NCI-H82 treated with DMSO at 0.1 percent for 48 hours (cell line): ENCODE measurements at regions not wholly inside any gene's neighbourhood (a gene's known extent, or its start where the extent isn't known, plus 50 kb on each side); places are given as distances from the start of the nearest gene placed in this dataset.
"Not testable (repeated sequence)": the region's sequence is repeated elsewhere in the genome, so short reads cannot be mapped to it uniquely, and the experiment has no call there.

ENCODE experiments used
- DNase-seq: peaks from one replicate; lab custom pipeline; 2025; ENCODE audit not compliant: unreplicated experiment; lab: John Stamatoyannopoulos, UW

DNA sequence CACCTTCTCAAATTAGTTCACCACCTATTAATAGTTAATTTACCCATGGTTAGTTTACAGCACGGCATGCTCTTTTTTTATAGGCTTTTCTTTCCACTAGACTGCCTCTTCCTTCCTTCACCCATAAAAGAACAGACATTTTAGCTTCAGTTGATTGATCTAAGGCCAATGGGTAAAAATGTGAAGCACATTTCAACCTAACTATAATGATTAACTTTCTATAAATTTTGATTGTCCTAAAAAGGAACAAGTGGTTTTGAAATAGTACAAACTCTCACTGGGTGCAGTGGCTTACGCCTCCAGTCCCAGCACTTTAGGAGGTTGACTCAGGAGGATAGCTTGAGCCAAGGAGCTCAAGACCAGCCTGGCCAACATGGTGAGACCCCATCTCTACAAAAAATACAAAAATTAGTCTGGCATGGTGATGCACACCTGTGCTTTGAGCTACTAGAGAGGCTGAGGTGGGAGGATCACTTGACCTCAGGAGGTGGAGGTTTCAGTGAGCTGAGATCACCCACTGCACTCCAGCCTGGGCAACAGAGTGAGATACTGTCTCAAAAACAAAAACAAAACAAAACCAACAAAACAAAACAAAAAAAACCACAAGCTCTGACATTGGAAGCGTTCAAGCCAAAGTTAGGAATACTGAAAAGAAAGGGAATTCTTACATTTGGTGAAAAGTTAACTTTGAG, 89.9 kb upstream of the FAT1 start:
- DNase-seq: no peak

DNA sequence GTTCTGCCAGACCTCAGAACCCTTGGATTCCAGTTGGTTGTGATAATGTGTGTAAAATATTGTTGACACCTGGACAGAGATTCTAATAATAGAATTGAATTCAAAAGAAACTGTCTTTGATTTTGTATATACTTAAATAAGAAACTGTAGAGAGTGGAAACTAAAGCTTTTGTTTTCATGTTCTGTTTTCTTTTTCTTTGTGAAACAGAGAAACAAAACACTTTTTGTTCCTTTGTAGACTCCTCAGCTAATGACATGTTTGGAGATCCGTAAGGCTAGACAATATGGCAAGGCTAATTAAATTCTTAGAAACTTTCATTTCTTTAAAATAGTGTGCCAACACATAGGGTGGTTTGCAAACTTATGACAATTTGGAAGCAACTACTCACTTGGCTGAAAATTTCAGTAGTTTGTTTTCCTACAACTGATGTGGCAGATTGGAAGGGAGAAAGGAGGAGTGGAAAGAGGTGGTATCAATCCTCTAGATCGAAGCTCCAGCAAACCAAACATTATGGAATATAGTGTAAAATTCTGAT, 90.9 kb upstream of the FAT1 start:
- DNase-seq: no peak

DNA sequence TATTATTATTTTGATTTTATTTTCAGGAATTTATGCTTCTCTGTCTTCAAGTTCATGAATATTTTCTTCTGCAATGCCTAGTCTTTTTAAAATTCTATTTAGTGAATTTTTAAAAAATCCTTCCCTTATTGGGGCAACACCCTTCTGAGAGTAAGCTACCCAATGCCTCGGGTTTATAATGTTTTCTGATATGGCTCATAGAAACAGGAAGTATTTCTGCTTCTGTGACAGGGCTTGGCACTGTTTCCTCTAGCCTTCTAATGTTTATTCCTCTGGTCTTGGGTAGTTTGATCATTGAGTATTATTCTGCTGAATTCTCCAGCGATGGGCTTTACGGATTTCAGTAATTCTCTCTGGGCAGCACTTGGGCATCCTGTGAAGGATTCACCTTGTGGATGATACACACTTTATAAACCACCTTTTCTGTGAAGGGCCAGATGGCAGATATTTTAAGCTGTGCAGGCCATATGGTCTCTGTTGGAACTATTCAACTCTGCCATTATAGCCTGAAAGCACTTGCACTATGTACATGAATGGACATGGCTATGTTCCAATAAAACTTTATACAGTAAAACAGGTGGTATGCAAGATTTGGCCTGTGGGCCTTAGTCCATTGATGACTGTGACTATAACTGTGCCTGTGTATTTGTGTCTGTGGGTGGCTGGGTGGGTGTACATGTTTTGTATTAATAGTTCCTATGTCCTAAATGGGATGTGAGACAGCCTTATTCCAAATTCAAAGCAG, 95.9 kb upstream of the FAT1 start:
- no peak for DNase-seq

DNA sequence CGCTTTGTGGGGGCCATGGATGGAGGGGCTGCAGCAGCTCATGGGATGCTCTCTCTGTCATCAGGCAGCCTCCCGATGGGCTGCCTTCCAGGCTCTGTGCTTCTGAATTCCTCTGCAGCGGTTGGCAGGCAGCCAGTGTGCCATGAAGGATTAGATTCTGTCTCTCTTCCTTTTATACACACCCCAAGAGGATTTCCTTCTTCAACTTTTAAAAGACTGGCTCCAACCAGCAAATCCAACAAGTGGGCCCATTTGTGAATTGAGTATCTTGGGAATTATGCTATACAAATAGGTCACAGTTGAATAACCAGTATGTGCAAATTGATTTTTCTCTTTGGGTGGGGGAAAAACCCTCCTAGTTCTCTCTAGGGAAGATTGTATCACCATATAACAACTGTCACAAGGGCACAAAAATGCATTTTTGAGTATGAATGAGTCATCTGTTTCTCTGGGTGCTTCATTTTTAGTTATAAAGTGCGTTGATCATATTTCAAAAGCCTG, 96.8 kb upstream of the FAT1 start:
- DNase-seq: no peak

DNA sequence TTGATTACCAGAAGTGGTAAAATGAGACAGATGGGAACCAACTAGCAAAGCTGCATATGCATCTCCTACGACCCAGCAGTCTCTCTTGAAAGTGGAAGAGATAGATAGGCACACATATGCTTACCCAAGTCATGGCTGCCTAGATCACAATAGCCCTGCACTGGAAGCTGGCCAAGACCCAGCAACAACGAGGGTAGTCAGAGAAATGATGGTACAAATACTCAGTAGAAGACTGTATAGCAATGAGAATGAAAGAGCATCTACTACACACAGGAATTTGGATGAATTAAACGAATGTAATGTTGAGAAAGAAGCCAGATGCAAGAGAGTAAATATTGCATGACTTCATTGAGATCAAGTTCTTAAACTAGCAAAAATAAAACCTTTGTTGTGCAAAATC, 100.3 kb upstream of the FAT1 start:
- DNase-seq: no peak

DNA sequence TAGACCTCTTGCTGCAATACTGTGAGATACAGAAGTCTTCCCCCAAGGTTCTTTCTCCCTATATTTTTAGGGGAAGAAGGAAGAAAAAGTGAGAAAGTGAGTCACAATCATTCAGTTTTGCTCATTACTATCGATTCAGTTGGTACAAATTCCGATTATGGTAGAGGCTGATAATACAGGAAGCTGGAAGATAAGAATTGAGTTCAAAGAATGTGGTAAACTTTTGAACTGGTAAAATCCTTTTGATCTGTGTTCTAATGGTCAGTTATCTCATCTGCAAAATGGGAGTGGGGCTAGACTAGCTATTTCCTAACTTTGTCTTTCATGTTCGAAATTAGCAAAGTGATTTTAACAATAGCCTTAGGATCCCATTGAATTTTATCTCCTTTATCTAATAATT, 101.4 kb upstream of the FAT1 start:
- no peak for DNase-seq

DNA sequence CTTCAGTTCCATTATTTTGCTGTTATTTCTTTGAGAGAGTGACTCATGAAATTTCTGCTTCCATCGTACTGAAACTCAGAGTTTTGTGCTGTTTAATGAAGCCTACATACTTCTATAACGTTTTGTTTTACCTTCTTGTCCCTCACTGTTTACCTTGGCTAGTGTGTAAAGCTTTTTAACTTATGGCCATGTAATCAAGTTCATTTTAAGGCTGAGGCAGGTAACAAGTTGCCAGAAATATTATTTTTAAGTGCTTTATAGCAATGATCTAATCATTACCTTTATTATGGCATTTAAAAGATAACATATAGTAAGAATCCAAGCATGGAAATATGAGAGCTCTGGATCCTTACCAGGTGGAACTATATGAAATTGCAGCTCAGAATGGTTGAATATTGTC, 102.3 kb upstream of the FAT1 start:
- no peak for DNase-seq

DNA sequence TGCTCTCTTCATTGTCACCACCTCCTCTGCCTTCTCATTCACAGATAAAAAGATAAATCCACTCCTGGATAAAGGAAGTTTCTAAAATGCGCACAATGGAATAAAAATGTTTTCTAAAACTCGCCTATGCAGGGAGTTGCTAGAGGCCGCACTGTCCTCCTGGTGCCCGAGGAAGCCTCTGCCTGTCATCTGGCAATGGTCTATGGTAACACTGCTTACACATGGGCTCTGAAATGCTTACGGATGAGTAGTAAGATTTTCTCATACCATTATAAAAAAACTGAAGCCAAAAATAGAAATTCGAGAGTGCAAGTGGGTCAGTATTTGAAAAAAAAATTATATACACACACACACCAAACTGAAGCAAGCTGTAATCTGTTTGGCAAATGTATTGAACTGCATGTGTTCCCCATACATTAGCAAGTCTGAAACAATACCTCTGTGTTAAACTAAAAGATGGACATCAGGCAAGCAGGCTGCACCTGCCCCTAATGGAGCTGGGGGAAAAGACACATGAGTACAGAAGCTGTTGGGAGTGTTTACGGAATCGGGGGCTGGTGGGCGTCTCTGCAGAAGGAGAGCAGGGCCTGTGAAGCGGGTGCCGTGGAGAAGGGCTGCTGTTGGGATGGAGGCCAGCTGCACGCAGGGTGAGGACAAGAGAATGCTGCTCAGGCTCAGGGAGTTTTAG, 103.3 kb upstream of the FAT1 start:
- DNase-seq: no peak

DNA sequence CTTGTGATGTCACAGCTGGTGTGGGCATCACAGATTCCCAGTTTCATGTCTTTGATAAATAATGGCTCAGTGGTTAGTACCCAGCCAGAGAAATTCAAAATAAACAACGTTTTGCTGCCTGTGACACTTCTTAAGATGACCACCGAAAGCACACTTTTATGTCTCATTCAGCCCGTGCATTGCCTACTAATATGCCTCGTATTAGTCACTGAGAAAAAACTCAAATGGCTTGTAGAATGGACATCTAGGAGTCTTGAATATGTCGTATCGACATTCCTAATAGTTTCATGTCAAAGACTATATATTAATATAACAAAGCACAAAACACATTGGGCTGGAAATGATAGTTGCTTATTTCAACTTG, 103.9 kb upstream of the FAT1 start:
- DNase-seq: no peak

DNA sequence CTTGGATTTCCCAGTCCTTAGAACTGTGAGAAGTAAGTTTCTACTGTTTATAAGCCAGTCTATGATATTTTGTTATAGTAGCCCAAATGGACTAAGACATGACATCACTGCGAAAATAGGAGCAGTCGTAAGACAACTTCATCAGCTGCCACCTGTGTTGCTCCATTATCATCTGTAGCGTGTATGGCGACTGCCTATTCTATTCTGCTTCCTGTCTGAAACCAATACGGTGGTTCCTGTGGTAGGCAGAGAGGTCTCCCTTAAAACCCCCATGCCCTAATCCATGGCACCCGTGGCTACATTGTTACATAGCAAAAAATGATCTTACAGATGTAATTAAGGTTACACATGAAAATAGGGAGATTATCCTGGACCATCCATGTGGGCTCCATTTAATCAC, 105.4 kb upstream of the FAT1 start:
- DNase-seq: no peak

DNA sequence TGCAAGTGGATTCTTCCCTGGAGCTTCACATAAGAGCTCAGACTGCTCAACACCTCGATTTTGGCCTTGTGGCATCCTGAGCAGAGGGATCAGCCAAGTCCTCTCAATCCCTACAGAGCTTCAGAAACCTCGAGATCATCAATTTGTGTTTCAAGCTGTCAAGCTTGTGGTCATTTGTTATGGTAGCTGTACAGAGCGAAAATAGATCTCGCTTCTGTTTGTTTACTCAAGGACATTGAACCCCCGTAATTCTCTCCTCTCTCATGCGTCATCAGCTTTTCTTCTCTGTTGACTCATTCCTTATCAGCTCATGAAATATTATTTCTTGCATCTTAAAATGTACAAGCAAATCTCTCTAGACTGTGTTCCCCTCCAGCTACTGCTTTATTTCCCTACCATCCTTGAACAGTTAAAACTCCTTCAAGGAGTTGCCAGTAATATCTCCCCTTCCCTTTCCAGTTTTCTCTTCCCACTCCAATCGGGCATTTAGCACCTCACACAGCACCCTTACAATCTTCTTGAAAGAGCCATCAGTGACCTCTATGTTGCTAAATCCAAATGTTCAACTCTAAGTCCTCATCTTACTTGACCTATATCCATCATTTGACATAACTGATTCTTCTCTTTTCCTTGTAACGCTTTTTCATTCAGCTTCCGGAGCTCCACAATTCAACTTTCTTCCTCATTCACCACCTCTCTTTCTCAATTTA, 106.2 kb upstream of the FAT1 start:
- no peak for DNase-seq

DNA sequence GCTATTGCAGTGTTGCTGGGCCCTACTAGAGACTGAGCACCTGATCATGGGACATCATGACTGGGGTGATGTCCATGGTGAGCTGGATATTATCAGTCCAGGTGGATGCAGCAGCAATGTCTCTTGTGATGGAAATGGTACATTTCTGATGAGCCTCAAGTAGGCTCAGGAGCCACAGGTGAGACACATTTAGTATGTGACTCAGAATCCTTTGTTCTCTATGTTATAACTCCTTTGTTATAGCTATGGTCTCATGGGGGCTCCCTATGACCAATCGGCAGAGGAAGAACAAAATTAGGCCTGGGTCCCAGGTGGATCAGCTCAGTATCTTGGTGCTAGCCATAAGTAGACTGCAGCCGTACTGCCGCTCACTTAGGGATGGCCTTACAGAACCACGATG, 107.9 kb upstream of the FAT1 start:
- no peak for DNase-seq

DNA sequence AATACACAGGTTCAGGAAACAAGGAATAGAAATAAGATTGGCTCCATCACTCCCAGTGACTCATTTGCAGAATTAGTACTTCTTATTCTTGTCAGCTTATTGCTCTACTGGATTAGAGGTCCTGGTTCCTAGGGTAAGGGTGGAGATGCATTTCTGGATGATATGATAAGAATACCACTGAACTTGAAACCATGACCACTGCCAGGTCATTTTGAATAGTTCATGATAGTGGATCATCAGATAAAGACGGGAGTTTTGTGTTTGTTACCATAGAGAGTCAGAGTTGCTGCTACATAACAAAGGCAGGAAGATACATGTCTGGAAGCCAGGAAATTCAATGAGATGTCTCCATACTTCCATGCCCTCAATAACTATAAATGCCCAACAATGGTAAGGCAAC, 109.2 kb upstream of the FAT1 start:
- no peak for DNase-seq

DNA sequence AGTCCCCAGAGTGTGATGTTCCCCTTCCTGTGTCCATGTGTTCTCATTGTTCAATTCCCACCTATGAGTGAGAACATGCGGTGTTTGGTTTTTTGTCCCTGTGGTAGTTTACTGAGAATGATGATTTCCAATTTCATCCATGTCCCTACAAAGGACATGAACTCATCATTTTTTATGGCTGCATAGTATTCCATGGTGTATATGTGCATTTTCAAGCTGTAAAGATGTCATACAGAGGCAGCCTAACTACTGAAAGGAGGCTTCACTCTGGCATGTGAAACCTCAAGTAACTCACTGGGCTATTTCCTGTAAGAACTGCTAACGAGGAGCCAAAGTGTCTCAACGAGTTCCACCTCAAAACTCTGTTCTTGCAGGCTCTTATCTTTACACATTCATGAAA, 113.8 kb upstream of the FAT1 start:
- DNase-seq: not testable (repeated sequence)

DNA sequence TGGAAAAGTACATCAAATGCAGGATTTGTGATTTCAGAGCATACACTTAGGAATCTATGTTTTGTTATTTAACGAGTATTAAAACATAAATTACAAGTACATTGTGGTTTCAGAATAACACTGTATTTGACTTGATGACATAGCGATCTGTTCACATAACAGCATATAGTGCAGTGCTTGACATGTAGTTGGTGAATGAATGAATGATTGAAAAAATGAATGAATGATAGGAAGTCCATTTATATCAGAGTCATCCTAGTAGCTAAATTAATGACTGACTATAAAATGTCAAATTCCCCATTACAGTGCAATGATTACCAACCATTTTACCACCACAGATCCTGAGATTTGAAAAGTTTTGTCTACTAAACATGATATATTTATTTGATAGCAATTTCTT, 114.6 kb upstream of the FAT1 start:
- DNase-seq: no peak

DNA sequence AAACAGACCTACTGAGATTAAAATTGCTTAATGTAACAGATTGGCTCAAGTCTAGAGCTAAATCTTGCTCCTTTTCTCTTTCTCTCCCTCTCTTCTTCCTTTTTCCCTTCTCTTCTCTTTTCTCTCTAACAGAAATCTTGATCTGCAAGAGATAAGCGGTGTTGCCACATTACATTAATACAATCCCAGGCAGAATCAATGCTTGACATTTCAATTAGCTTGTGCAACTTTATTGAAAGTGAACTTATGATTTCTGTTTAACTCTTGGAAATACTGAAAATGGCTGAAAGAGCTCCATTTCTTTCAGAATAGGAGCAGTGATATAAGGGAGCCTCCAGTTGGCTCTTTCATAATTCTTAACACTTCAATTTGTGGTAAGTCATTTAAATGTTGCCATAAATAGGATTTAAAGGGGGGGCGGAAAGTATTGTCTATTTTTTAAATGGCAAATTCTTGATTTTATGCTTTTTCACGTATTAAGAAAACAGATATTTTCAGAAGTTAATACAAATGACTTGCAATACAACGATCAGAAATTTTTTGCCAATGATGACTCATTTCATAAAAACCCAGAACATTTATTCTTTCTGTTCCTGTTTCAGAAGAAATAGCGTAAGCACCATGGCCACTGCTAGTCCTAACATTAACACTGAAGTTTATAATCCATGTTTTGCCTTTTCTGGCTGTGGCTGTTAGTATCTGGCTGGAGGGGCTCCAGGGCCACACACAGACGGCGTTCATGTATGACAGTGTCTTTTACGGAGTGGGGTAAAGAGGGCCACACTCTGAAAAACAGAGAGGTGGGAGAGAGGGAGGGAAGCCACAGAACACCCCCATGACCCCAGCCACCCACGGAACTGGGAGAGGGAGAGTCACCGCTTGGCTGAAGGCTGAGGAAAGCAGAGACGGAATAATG, 115.7 kb upstream of the FAT1 start:
- no peak for DNase-seq

DNA sequence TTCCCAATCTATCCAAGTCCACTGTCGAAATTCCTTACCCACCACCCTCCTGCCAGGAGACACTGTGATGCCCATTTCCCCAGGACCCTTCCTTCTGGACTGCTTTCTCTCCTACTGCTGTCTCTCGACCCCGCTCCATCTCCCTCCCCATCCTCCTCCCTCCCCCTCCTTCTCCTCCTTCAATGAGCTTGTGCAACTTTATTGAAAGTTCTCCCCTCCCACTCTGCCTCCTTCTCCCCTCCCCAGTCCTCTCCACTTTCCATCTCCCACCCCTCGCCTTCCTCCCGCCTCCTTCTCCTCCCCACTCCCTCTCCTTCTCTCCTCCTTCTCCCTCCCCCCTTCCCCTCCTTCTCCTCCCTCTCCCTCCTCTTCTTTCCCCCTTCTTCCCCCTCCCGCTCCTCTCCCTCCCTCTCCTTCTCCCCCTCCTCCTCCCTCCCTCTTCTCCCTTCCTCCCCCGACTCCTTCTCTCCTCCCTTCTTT, 116.6 kb upstream of the FAT1 start:
- no peak for DNase-seq

DNA sequence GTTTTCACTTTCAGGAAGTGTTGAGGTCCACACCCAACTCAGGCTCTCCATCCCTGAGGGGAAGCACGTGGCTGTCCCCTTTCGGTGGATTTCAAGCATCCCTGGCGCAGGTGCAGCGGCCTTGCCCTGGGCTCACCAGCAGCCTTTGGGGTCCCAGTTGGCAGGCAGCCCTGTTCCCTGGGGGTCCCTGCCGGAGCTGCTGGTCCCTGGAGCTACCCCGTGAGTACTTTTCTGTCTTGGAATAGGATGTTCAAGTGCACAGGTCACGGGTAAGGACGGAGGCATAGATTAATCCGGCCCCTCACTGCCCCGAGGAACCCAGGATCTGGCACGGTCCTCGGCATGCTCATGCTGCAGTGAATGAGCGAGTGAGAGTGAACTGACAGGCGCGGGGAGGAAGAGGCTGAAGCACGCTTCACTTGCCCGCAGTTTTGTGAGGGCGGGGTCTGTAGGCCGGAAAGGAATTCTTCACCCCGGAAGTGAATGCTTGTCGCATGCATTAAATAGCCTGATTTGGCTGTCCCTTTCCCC, 117.2 kb upstream of the FAT1 start:
- DNase-seq: no peak

DNA sequence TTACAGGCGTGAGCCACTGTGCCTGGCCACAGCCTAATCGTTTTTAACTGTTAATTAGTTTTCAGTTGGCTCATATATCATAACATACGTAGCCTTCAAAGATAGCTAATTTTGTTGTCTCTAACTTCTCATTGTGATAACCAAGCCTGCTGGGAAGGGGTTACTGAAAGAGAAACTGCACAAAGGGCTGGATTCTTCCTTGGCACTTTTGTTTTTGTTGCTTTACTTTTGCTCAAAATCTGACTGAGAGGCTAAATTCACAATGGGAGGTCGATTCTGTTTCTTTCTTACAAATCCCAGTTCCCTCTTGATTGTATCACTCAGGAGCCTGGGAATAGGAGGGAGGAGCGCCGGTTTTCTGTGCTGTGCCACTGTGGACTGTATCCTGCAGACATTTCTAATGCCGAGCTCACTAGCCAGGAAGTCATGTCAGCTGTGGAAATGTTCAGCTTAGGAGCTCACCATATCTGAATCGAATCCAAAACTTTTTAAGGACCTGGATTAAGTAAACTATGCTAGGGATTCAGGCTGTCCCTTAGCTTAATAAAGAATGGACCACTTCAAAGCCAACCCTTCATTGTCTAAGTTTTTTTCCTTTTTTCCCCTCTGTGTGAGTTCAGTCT, 120.5 kb upstream of the FAT1 start:
- DNase-seq: no peak
